EL (cell line): ENCODE measurements at regions not wholly inside any gene's neighbourhood (a gene's known extent, or its start where the extent isn't known, plus 50 kb on each side); places are given as distances from the start of the nearest gene placed in this dataset.

Experiments used
- DNase-seq: peaks from one replicate; pipeline ENCODE4 v3.0.0-alpha.2; 2016

DNA sequence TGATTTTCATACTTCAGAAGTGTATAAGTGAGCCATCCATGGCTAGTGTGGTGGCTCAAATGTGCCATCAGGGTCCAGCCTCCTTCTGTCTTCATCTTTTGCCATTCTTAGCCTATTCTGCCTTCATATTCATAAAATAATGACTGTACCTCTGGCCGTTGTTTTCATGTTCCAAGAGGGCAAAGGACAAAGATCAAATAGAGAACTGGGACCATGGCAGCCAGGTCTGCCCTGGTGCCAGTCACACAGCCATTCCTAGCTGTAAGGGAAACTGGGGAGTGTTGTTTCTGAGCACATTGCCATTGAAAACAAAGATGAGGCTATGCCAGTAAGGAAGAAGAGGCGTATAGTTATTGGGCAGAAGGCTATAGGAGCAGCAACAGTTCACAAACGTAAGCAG, 518.6 kb downstream of the TFAP2B start:
- DNase-seq = no peak

GRCh38 chr6:51339108-51339507, 520.4 kb downstream of the TFAP2B start:
- DNase-seq = no peak

DNA sequence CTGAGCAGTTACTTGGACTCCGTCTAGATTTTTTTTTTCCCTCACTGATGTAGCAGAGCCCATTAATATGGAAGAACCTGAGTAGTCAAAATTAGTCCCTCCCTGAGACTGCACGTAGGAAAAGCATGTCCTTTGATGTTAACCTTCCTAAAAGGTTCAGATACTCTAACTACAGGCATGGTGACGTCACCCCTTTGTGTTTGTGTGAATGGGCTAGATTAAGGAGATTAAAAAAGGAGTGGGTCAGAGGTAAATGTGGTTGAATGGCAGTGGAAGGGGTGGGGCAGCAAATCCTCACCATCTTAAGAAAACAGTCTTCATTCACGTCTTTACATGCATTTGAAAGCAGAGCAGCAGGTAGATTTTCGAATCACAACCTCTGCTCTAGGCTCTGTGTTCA, 521.1 kb downstream of the TFAP2B start:
- DNase-seq = no peak

DNA sequence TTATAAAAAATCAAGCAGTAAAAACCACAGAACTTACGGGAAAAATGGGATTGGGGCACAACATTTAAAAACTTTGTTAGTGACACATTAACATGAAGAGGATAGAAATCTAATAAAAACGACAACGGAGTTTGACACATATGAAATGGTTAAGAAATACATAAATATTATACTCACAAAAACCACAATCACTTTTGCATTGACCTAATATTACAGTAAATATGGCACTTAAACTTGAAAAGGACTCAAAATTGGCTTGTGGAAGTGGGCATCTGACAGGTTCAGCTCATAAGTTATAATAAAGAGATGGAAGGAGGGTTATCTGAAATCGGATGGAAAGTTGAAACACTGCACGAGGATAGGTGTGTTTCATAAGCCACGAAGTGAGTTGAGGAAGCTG, 523.7 kb downstream of the TFAP2B start:
- DNase-seq = no peak

GRCh38 chr6:51349857-51350256, 531.2 kb downstream of the TFAP2B start:
- no peak for DNase-seq

- no peak for DNase-seq
Measured at GRCh38 chr6:51350308-51350904, 531.7 kb downstream of the TFAP2B start.

- no peak for DNase-seq
Measured at GRCh38 chr6:51352506-51353029, 533.9 kb downstream of the TFAP2B start.

GRCh38 chr6:51360287-51360686, 541.6 kb downstream of the TFAP2B start:
- DNase-seq = no peak

DNA sequence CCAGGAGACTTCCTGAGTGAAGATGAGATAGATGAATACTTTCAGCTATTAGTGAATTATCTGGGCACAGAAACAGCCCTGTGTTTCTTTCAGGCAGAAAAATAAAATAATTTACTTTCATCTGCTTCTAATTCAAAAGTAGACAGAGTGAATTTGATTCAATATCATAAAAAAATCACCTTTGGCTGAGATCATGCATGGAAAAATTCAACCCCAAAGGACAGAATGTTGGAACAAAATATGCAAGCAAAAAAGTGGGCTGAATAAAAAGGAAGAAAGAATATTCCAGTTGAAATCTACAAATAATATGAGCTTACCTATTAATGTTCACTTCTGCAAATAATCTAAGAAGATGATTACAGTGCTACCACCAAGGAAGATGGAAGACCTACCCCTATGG, 546.9 kb downstream of the TFAP2B start:
- DNase-seq = no peak

DNA sequence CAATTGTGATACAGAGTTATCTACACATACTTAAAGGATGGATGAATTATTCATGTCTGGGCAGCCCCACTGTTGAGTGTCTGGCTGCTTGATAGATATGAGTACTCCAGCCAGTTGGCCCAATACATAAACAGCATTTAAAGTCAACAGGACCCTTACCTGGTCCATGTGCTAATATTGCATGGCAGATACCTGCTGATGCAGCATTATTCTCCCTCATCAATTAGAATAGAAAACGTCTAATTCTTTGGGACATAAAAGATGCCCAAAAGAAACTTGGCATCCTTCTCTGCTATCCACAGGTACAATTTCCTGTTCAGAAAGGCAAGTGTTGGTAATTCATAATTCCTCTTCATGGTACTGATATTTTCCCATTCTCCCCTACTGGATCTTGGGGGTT, 550.8 kb downstream of the TFAP2B start:
- DNase-seq = no peak

DNA sequence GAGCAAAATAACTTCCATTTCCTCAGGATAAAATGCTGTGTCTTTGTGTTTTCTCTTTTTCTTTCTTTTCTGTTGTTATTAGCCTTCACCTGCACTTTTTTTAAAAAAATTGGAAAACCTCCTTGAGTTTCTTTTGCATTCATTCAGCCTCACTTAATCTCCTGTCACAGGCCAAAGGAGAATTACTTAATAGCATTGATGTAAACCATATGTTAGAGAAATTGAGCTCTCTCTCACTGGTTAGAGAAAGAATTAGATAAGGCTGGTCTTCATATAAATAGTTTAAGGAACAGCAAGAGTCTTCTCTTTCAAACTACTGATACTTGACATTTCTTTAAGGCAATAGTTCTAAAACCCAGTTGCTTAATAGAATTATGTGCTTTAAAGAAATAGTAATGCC, 564.2 kb downstream of the TFAP2B start:
- no peak for DNase-seq

DNA sequence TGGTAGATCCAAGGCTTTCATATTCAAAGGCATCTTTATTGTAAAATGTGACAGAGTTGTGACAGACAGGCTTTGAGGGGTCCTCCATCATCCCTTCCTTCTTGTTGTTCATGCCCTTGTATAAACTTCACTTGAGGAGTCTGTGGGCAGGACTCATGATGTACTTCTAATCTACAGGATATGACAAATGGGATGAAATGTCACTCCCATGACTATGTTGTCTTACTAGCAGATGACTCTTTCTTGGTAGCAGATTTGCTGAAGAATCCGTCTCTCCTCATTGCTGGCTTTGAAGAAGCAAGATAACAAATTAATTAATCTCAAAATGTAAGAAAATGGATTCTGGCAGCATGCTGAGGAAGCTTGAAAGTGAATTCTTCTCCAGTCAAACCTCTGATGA, 566.1 kb downstream of the TFAP2B start:
- no peak for DNase-seq

GRCh38 chr6:51386347-51386836, 567.7 kb downstream of the TFAP2B start:
- no peak for DNase-seq

DNA sequence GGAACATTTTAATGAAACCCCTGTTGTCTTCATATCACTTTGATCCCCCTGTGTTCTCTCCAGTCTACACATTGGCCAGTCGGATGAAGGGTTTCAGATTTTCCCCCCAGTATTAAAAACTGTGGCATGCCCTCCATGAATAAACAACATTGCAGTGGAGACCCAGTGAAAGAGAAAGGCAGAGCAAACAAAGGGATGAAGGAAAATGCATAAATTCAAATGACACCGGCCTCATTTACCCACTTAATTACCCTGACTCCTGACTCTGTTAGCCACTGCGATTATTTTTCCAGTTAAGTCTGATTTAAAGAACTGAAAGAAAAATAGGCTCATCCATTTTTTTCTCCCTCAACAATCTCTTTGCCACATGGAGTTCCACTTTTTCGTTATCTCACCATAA, 569.2 kb downstream of the TFAP2B start:
- no peak for DNase-seq

DNA sequence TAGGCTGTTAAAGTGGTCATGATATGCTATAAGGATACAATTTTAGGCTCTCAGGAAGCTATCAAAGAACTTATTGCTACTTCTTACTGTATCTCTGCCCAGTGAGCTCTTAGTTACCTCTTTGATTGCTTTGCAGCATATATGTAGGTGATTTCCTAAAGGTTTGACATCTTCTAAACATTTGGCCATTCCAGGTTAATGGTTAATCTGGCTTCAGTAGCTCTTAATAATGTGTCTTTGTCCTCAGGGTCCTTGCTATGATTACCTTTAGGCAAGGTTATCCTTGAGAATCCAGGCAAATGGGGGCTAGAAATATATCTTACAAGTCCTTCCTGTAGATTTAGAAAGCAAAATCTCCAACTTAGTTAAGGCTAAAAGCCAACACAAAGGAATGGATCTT, 575.4 kb downstream of the TFAP2B start:
- DNase-seq = no peak

GRCh38 chr6:51396583-51396982, 577.9 kb downstream of the TFAP2B start:
- DNase-seq = no peak

- DNase-seq = no peak
Measured at GRCh38 chr6:51398064-51398705, 579.5 kb downstream of the TFAP2B start.

DNA sequence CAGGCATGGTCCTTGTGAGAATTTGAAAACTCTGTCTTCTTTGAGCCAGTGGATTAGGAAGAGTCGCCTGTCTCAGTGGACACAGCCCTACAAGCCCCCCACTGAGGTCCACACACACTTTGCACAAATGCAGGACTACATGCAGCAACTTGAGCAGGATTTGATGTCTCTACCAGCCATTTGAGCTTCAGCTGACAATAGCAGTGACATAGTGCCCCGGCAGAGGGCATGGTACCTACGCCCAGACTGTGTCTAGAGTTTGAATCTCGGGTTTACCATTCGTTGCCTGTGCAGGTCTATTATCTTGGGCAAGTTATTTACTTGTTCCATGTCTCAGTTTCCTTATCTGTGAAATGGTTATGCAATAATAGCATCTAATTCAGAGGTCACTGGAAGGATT, 580.1 kb downstream of the TFAP2B start:
- no peak for DNase-seq

DNA sequence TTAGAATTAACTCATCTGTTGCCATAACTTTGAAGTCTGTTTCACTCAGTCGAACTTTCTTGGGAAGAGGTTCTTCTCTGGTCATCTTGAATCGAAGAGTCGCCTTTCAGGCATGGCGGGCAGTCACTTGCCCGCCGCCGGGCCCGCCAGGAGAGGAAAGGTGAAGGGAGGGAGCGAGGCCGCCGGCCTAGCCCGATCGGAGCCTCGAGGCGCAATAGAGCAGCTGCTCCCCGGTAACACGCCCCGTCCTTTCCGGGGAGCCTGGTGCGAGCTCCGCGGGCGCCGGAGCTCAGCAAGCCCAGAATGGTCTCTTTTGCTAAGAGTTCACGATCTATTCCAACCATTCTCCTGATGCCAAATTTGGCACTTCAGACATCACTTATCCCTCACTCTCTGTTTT, 591.8 kb downstream of the TFAP2B start:
- DNase-seq = no peak

DNA sequence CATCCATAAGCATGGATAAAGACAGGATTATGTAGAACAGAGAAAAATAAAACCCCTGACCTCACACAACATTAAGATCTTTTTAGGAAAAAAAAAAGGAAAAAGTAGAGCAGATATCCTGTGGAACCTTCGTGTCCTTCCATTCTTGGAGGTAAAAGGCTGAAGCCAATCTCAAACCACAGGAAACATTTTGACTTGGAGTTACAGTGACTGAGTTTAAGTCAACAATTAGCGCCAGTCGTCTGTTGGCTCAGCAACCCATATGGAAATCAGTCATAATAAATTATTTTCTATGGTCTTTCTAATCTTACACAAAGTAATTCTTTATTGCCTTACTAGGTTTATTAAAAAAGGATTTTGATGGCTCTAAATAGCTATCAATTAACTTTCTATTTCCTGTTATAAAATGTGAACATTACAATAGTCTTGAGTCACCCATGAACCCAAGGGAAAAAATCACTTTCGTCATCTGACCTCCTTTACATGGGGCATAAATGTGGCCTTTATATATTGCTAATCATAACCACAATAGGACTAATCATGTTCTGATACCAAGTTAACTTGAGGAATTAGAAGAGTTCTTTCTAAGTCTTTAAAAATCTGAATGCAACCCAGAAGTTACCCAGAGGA, 592.9 kb downstream of the TFAP2B start:
- no peak for DNase-seq

DNA sequence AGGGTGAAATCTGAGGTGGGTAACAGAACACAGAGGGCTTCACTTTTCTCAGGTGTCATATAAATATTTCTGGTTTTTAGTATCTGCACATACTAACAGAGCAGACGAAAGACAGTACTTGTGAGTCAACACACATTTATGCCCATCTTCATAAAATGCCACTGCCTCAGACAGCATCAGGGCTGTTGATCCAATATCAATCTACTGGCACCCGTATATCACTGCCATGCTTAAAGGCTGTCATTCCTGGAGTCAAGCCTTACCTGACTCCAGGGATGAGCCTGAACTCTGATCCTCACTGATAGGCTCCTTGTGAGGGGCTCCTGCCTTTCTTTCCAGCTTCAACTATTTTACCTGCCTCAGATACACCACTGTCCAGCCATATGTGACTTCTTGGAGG, 595.7 kb downstream of the TFAP2B start:
- DNase-seq = no peak

DNA sequence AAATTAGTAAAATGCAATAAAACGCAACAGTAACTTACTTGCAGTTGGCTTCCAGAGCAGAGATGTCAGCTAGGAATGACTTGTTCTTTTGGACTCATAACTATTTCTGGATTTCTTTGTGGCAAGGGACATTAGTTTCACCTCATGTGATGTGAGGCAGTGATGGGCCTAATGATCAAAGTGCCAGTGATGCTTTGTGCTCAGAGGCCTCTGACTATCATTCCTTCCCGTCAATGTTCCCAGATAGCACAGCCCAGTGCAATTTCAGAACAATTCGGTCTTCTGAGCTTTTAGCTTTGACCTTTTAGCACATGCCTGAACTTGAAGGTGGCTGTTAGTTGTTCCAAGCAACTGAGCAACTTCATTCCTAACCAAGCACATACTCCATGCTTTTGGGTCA, 596.8 kb downstream of the TFAP2B start:
- DNase-seq = no peak

DNA sequence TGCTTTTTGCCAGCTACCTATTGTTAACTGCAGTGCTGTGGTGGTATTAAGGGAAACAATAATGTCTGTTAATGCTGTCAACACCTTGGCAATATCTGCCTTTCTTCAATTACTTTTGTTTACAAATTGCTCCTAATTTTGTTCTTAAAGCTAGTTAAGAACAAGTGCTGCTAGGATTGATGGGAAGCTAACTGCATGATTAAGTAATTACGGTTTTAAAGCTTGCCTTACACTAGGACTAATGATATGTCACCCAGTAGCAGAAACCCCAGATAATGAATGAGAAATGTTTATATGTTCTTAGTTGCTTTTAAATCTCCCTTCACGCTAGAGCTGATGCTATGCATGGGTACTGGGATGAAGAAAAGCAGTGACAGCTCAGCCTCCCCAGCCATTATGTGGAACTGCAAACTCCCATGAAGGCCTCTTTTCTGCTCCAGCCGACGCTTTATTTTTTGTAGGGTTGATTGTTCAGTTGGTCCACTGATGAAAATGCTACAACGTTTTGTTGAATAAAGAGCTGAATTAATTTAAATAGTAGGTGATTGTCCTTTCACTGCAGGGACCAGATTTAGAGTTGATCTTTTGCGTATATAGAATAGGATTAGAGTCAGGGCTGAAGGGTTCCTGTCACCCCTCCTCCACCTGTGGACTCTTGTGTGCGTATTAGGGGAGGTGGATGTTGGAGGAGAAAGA, 610.5 kb downstream of the TFAP2B start:
- DNase-seq = no peak

DNA sequence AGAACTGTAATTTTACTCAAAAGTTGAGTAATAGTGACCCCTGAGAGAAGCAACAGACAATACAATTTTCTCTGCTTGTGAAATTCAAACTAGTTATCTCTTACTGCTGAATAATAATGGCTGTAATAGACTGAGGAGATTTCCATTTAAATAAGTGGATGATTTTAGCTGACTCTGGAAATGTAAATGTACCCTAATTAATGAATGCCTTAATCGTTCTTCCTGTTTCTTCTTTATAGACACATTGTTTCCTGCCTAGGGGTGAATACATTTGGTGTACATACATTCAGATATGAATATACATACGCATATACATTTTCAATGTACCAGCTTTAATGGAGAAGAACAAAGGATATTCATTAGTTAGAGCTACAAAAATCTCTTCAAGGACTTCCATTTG, 611.9 kb downstream of the TFAP2B start:
- no peak for DNase-seq
